SK-N-SH (cell line): ENCODE measurements at regions not wholly inside any gene's neighbourhood (a gene's known extent, or its start where the extent isn't known, plus 50 kb on each side); places are given as distances from the start of the nearest gene placed in this dataset.

Source experiments
- GABPA ChIP-seq: IDR thresholded peaks from 2 replicates; pipeline ENCODE4 v1.4.0; 2012; ENCODE audit warnings: low read depth, mild to moderate bottlenecking
- POLR2AphosphoS5 ChIP-seq: IDR thresholded peaks from 2 replicates; pipeline ENCODE4 v1.6.1; 2012; ENCODE audit warnings: low read depth, low read length
- RAD21 ChIP-seq: IDR thresholded peaks from 2 replicates; pipeline ENCODE4 v1.6.1; 2012; ENCODE audit warnings: mild to moderate bottlenecking, low read length
- RFX5 ChIP-seq: IDR thresholded peaks from 2 replicates; pipeline ENCODE4 v1.6.1; 2012; ENCODE audit warnings: mild to moderate bottlenecking, improper control_type of control experiment, low read length
- YY1 ChIP-seq: IDR thresholded peaks from 2 replicates; pipeline ENCODE4 v1.4.0; 2012; ENCODE audit warnings: low read depth, mild to moderate bottlenecking
- TF ChIP-seq, protein P1 (sequence below): fragments of 200-600 bp; sonication (generic); IDR thresholded peaks from 2 replicates; pipeline ENCODE4 v1.6.1; 2017; ENCODE audit warnings: antibody characterized with exemption, mild to moderate bottlenecking, moderate library complexity

DNA sequence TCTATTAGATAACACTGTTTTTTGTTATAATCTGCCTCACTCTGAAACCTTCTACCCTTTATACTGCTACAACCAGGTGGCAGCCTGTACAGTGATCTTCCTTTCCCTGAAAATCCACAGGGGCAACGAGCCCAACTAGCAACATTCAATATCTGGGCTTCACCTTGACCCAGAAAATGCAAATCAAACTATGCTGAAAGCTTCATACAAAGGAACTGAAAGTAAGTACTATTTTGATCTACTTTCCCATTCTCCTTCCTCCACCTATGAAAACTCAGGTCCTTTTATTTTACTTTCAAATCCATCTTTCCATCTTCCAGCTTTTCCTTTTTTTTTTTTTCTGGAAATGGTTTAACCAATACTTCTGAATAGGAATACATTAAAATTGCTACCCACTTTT is 175.8 kb upstream of the CCDC150 start:
- TF ChIP-seq, protein P1, sequence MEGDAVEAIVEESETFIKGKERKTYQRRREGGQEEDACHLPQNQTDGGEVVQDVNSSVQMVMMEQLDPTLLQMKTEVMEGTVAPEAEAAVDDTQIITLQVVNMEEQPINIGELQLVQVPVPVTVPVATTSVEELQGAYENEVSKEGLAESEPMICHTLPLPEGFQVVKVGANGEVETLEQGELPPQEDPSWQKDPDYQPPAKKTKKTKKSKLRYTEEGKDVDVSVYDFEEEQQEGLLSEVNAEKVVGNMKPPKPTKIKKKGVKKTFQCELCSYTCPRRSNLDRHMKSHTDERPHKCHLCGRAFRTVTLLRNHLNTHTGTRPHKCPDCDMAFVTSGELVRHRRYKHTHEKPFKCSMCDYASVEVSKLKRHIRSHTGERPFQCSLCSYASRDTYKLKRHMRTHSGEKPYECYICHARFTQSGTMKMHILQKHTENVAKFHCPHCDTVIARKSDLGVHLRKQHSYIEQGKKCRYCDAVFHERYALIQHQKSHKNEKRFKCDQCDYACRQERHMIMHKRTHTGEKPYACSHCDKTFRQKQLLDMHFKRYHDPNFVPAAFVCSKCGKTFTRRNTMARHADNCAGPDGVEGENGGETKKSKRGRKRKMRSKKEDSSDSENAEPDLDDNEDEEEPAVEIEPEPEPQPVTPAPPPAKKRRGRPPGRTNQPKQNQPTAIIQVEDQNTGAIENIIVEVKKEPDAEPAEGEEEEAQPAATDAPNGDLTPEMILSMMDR, result no peak
- TF ChIP-seq RFX5 (no peak), POLR2AphosphoS5 (no peak), YY1 (no peak), GABPA (no peak), RAD21 (no peak)
